ENCODE measurements at regions not wholly inside any gene's neighbourhood (a gene's known extent, or its start where the extent isn't known, plus 50 kb on each side); places are given as distances from the start of the nearest gene placed in this dataset.

GRCh38 chr6:14386668-14387067, 269.1 kb downstream of the CD83 start:
- no peak for TF ChIP-seq POLR2A (IDR thresholded peaks at IDR 0.05)
- TF ChIP-seq, protein P1, sequence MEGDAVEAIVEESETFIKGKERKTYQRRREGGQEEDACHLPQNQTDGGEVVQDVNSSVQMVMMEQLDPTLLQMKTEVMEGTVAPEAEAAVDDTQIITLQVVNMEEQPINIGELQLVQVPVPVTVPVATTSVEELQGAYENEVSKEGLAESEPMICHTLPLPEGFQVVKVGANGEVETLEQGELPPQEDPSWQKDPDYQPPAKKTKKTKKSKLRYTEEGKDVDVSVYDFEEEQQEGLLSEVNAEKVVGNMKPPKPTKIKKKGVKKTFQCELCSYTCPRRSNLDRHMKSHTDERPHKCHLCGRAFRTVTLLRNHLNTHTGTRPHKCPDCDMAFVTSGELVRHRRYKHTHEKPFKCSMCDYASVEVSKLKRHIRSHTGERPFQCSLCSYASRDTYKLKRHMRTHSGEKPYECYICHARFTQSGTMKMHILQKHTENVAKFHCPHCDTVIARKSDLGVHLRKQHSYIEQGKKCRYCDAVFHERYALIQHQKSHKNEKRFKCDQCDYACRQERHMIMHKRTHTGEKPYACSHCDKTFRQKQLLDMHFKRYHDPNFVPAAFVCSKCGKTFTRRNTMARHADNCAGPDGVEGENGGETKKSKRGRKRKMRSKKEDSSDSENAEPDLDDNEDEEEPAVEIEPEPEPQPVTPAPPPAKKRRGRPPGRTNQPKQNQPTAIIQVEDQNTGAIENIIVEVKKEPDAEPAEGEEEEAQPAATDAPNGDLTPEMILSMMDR (IDR thresholded peaks at IDR 0.05): no peak

Data from body of pancreas (tissue), 4 donors.